ENCODE measurements at regions not wholly inside any gene's neighbourhood (a gene's known extent, or its start where the extent isn't known, plus 50 kb on each side); places are given as distances from the start of the nearest gene placed in this dataset.

- in situ Hi-C loops (cut with HindIII; ENCODE audit: low pct_unique_long_range_greater_than_20kb, low sequenced_read_pairs): no loop called here
- DNase-seq (ENCODE audit: low read depth, low spot score): no peak
Observed at GRCh38 chr5:97601651-97602050, 418.6 kb upstream of the RIOK2 start.

DNA sequence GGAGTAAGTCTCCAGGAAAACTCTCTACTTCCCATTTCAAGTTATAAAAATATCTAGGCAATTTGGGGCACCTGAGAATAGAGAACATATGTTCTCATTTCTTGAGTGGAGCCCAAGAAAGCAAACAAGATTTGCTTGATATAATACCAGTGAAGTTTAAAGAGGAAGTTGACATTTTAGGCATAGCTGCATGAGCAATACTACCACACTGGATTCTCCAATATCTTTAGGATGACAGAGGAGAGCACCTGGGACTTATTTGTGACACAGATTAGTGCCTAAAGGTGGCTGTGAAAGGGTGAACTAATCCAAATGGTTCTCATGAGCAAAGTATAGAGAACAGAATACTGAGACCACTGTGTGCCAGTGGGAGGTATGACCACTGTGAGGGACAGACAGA lies 423.5 kb upstream of the RIOK2 start:
- in situ Hi-C loops (cut with HindIII; ENCODE audit: low pct_unique_long_range_greater_than_20kb, low sequenced_read_pairs): no loop called here
- no peak for DNase-seq (ENCODE audit: low read depth, low spot score)

- in situ Hi-C loops (cut with HindIII; ENCODE audit: low pct_unique_long_range_greater_than_20kb, low sequenced_read_pairs): no loop called here
- DNase-seq (ENCODE audit: low read depth, low spot score): no peak
Observed at GRCh38 chr5:97608501-97608900, 425.5 kb upstream of the RIOK2 start.

- in situ Hi-C loops (cut with HindIII; ENCODE audit: low pct_unique_long_range_greater_than_20kb, low sequenced_read_pairs): no loop called here
- DNase-seq (ENCODE audit: low read depth, low spot score): no peak
Observed at GRCh38 chr5:97618721-97619120, 435.7 kb upstream of the RIOK2 start.

GRCh38 chr5:97623441-97623840 lies 440.4 kb upstream of the RIOK2 start:
- no peak for DNase-seq (ENCODE audit: low read depth, low spot score)
- in situ Hi-C loops (cut with HindIII; ENCODE audit: low pct_unique_long_range_greater_than_20kb, low sequenced_read_pairs): no loop called here

DNA sequence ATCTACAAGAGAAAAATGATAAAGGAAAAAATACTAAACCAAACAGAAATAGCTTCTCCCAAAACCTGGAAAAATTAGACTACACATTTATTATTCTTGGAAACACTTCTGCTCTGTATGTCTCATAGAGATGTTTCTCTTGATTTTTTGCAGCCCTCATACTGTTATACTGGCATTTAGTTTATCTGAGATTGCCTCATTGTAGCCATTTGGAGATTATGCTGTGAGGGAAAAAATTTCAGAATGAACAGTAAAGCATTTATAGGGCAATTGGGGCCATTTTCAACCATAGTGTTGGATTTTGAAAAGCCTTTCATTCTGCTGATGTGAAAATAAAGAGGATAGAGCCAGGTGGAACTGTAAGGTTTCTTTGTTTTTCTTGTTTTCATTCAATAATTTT lies 441.8 kb upstream of the RIOK2 start:
- in situ Hi-C loops (cut with HindIII; ENCODE audit: low pct_unique_long_range_greater_than_20kb, low sequenced_read_pairs): no loop called here
- DNase-seq (ENCODE audit: low read depth, low spot score): no peak

GRCh38 chr5:97627272-97627671 lies 444.2 kb upstream of the RIOK2 start:
- no peak for DNase-seq (ENCODE audit: low read depth, low spot score)
- in situ Hi-C loops (cut with HindIII; ENCODE audit: low pct_unique_long_range_greater_than_20kb, low sequenced_read_pairs): no loop called here

GRCh38 chr5:97628031-97628430 lies 445.0 kb upstream of the RIOK2 start:
- in situ Hi-C loops (cut with HindIII; ENCODE audit: low pct_unique_long_range_greater_than_20kb, low sequenced_read_pairs): no loop called here

DNA sequence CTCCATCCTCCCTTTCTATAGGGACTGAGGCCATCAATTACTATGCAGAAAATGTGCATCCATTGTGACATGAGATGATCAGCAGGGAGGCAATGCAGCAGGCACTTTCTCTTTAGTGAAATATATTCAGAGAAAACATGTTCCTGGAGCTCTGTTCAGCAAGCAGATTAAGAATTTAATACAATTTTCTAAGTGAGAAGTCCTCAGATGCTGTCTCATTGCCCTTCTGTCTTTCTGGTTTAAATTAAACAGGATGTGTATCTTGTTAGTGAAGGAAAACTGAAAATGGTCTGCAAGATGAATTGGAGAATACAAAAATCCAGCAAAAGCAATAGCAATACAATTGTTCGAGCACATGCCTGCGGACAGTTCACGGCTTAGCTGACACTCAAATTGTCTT lies 445.8 kb upstream of the RIOK2 start:
- no peak for DNase-seq (ENCODE audit: low read depth, low spot score)
- in situ Hi-C loops (cut with HindIII; ENCODE audit: low pct_unique_long_range_greater_than_20kb, low sequenced_read_pairs): no loop called here

More at GRCh38 chr5:97628031-97628430, 445.0 kb upstream of the RIOK2 start:
- DNase-seq (ENCODE audit: low read depth, low spot score): no peak

GRCh38 chr5:97629276-97629675 lies 446.2 kb upstream of the RIOK2 start:
- peak; percentile 87 for DNase-seq (ENCODE audit: low read depth, low spot score)
- in situ Hi-C loops (cut with HindIII; ENCODE audit: low pct_unique_long_range_greater_than_20kb, low sequenced_read_pairs): no loop called here

DNA sequence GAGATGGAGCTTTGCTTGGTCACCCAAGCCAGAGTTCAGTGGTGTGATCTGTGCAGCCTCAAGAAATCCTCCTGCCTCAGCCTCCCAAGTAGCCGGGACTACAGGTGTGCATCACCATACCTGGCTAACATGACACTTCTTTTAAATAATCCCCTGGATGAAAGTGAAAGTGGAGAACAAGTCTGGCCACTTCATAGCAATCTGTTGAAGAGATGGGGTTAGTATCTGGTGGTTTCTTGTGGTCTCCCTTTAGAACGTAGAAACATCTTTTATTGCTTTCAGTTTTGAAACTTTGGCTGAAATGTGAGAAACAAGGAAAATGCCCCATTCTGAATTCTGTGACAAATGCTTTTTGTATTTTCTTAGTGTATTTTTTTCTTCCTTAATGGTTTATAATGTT lies 452.5 kb upstream of the RIOK2 start:
- in situ Hi-C loops (cut with HindIII; ENCODE audit: low pct_unique_long_range_greater_than_20kb, low sequenced_read_pairs): no loop called here
- no peak for DNase-seq (ENCODE audit: low read depth, low spot score)

DNA sequence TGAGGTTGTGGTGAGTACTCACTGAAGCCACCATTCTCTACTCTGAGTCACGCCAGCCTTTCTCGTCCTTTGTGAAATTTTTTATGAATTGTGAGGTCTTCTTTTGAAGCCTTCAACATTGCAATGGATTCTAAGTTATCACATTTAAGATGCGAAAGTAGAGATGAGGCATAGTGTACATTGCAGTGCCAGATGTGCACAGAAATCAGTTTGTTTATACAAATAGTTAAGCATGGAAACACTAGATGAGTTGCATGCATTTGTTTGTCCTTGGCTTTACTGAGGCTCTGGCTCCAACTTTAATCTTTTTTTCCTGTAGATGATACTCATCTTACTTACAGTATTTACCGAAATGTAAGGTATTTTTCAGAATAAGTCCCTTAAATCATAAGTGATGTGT lies 453.7 kb upstream of the RIOK2 start:
- in situ Hi-C loops (cut with HindIII; ENCODE audit: low pct_unique_long_range_greater_than_20kb, low sequenced_read_pairs): no loop called here
- no peak for DNase-seq (ENCODE audit: low read depth, low spot score)

DNA sequence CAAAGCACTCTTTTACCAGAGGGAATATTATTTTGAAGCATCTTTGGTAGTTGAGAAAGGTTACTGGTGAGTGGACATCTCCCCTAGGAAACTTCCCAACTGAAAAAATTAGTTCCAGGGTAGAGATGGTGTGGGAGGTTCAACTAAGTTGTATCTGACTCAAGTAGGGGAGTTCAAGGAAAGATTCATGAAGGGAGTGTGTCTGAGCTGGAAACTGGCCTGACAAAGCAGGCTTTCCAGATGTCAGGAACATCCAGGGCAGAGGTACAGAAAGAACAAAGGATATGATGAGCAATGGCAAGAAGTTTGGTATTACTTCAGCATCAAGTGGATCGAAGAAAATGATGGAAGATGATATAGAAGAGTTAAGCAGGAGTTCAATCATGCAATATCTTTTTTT lies 458.0 kb upstream of the RIOK2 start:
- in situ Hi-C loops (cut with HindIII; ENCODE audit: low pct_unique_long_range_greater_than_20kb, low sequenced_read_pairs): no loop called here
- no peak for DNase-seq (ENCODE audit: low read depth, low spot score)

DNA sequence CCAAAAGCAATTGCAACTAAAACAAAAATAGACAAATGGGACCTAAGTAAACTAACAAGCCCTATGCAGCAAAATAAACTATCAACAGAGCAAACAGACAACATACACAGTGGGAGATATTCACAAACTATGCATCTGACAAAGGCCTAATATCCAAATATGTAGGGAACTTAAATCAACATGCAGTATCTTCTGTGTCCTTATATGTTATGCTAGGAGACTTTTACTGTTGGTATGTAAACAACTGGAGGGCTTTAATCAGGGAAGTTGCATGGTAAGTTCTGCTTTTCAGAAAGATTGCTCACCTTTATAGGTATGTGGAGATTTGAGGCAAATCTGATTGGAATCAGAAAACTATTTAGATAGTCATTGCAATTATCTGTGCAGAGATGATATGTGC lies 461.2 kb upstream of the RIOK2 start:
- in situ Hi-C loops (cut with HindIII; ENCODE audit: low pct_unique_long_range_greater_than_20kb, low sequenced_read_pairs): no loop called here
- DNase-seq (ENCODE audit: low read depth, low spot score): no peak

GRCh38 chr5:97644896-97645295 lies 461.8 kb upstream of the RIOK2 start:
- in situ Hi-C loops (cut with HindIII; ENCODE audit: low pct_unique_long_range_greater_than_20kb, low sequenced_read_pairs): no loop called here
- DNase-seq (ENCODE audit: low read depth, low spot score): no peak

DNA sequence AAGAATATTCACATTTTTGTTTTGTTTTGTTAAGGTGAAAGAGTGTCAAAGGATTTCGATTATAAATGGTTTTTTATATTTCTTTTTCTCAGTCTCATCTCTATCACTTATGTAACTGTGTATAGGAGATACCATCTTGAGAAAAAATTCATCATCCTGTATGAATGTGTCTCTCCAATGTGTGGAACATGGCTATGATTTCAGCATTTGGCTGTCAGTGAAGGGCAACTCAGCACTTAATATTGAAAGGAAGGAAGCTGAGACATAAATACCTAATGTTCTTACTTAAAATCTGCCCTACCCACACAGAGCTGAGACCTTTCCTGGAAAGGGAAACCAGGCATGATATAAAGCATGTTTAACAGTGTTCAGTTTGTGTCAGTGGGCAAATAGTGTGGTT lies 474.2 kb upstream of the RIOK2 start:
- in situ Hi-C loops (cut with HindIII; ENCODE audit: low pct_unique_long_range_greater_than_20kb, low sequenced_read_pairs): no loop called here
- no peak for DNase-seq (ENCODE audit: low read depth, low spot score)

- in situ Hi-C loops (cut with HindIII; ENCODE audit: low pct_unique_long_range_greater_than_20kb, low sequenced_read_pairs): no loop called here
- DNase-seq (ENCODE audit: low read depth, low spot score): no peak
Observed at GRCh38 chr5:97658116-97658900, 475.3 kb upstream of the RIOK2 start.

GRCh38 chr5:97666783-97667182 lies 483.7 kb upstream of the RIOK2 start:
- in situ Hi-C loops (cut with HindIII; ENCODE audit: low pct_unique_long_range_greater_than_20kb, low sequenced_read_pairs): no loop called here
- no peak for DNase-seq (ENCODE audit: low read depth, low spot score)

- in situ Hi-C loops (cut with HindIII; ENCODE audit: low pct_unique_long_range_greater_than_20kb, low sequenced_read_pairs): no loop called here
- no peak for DNase-seq (ENCODE audit: low read depth, low spot score)
Observed at GRCh38 chr5:97670447-97670846, 487.4 kb upstream of the RIOK2 start.

DNA sequence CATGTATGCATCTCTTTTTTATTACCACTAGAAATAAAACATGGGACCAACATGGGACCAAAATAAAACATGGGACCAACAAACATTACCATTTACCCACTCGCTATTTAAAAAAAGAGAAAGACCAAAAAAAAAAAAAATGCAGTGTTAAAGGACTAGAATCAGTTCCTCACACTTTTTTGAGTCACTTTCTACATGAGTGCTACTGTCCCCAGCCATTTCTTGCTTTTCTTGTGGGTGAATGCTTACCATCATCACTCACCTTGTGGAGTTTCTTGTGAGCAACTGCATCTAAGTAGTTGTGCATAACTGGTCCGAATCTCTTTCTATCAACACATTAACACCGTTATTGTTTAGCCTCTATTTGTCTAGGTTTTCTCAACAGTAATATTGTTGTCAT lies 493.6 kb upstream of the RIOK2 start:
- in situ Hi-C loops (cut with HindIII; ENCODE audit: low pct_unique_long_range_greater_than_20kb, low sequenced_read_pairs): no loop called here
- no peak for DNase-seq (ENCODE audit: low read depth, low spot score)

Data from SK-MEL-5 (cell line).